Right lobe of liver (tissue), 4 donors: ENCODE measurements at regions not wholly inside any gene's neighbourhood (a gene's known extent, or its start where the extent isn't known, plus 50 kb on each side); places are given as distances from the start of the nearest gene placed in this dataset.

Source experiments
- CTCF ChIP-seq, 4 donors: fragments of 200-600 bp in 3 of 4; fragments of 450-650 bp in 1 of 4; IDR thresholded peaks; one replicate each; pipeline versions ENCODE4 v1.5.1 to v1.8.0; 2016 to 2022; ENCODE audit warnings: antibody characterized with exemption in 4 of 4, mild to moderate bottlenecking in 2 of 4
- POLR2A ChIP-seq: fragments of 450-650 bp; IDR thresholded peaks from one replicate; pipeline ENCODE4 v1.6.1; 2017; ENCODE audit warnings: antibody characterized with exemption, mild to moderate bottlenecking
- donor health status: DM: no; HTN: no; CAD: no.
- donor health status: DM: no; HTN: no; CAD: no.
- donor health status: DM: no; HTN: yes; CAD: no.

GRCh38 chr10:109426987-109427386 is 496.3 kb downstream of the XPNPEP1 start:
- no peak for TF ChIP-seq CTCF (IDR thresholded peaks at IDR 0.05)
- TF ChIP-seq POLR2A = no peak
